HG03442 (cell line): ENCODE measurements at regions not wholly inside any gene's neighbourhood (a gene's known extent, or its start where the extent isn't known, plus 50 kb on each side); places are given as distances from the start of the nearest gene placed in this dataset.
A peak's percentile ranks its signal among the peaks of the same experiment; 100 is the strongest.
"Not testable (repeated sequence)": the region's sequence is repeated elsewhere in the genome, so short reads cannot be mapped to it uniquely, and the experiment has no call there.

Experiments
- ATAC-seq: cut with Tn5 transposase; IDR thresholded peaks from one replicate; pipeline ENCODE4 v1.9.1; 2021; ENCODE audit warnings: mild to moderate bottlenecking, moderate library complexity; ENCODE audit not compliant: unreplicated experiment

- ATAC-seq: no peak
Measured at GRCh38 chr5:87787625-87788256, 375.0 kb upstream of the CCNH start.

DNA sequence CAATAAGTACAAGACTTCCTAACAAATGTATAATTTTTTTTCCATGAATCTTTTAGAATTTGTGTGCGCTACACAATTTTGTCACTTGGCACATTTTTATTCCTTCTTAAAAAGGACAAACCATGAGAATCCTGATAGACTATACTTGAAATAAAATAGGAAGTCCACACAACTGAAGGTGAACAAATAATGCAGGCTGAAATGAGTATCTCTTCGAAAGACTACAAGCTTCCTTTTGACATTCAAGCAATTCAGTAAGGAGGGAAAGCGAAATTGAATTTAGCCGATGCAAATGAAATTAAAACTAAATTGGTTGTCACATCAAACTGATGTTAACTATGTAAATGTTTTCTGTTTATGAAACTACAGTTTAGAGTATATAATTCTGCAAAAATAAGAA, 374.4 kb upstream of the CCNH start:
- no peak for ATAC-seq

DNA sequence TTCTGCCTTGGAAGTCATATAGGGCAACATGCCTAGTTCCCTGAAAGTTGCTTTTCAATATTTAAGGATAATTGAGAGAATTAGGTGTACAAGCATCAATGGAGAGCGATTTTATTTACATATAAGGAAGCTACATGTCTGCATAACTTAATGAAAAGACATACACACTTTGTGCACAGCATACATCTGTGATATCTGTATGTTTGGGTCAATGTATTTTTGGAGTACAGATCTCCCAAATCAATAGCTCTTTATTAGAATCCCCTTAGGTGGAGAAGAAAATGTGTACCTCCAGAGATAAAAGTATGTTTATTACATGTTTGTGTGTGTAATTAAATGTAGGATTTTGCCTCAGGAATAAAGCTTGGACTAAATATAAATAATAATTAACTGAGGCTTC, 373.7 kb upstream of the CCNH start:
- no peak for ATAC-seq

DNA sequence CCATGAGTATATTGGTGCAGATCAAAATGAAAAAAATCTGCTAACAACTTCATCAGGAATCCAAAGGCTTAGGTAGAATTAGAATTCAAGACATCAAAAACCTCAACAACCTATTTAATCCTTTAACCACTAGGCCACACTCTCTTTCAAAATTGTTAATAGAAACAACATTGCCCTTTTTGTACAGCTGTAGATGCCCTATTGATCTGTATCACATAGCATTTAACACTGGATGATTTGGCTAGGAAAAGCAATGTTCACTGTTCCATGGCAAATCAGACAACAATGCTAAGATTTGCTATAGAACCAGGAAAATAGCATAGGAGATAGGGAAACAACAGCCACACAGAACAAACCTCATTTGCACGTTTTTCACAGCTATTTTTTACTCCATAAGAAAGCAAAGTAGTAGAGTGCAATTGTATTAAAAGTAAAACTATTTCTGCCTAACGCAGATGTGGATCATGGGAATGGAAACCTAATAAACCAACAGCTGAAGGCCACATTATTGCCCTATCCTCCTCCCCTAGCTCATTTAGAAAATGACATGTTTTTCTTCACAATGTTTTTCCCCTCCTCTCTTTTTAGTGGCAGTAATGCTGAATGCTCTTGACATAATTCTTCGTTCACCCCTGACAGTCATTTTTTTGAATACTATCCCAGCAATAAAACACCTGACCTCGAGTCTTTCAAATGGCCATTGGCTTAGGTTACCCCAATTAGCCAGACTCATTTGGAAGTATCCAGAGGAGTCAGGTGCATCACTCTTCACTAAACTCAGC, 373.0 kb upstream of the CCNH start:
- ATAC-seq: no peak

- ATAC-seq: no peak
Measured at GRCh38 chr5:87784879-87785495, 372.3 kb upstream of the CCNH start.

- no peak for ATAC-seq
Measured at GRCh38 chr5:87784311-87784710, 371.6 kb upstream of the CCNH start.

- ATAC-seq: no peak
Measured at GRCh38 chr5:87782916-87783315, 370.2 kb upstream of the CCNH start.

DNA sequence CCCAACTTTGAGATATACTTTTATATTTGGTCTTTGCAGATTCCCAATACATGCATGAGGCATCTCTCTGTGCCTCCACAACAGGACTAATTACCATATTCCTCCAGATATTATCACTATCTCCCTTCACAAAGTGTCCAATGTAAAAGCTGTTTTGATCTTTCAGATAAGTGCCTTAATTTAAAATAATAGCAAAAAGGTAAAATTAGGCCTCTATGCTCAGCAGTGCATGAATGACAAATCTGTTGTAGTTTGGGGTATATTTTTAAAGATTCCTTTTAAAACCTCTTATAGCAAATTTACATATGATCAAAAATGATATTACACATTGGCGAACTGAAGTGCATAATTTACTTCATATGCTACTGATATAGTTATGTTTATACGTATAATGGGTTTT, 369.2 kb upstream of the CCNH start:
- ATAC-seq: no peak

DNA sequence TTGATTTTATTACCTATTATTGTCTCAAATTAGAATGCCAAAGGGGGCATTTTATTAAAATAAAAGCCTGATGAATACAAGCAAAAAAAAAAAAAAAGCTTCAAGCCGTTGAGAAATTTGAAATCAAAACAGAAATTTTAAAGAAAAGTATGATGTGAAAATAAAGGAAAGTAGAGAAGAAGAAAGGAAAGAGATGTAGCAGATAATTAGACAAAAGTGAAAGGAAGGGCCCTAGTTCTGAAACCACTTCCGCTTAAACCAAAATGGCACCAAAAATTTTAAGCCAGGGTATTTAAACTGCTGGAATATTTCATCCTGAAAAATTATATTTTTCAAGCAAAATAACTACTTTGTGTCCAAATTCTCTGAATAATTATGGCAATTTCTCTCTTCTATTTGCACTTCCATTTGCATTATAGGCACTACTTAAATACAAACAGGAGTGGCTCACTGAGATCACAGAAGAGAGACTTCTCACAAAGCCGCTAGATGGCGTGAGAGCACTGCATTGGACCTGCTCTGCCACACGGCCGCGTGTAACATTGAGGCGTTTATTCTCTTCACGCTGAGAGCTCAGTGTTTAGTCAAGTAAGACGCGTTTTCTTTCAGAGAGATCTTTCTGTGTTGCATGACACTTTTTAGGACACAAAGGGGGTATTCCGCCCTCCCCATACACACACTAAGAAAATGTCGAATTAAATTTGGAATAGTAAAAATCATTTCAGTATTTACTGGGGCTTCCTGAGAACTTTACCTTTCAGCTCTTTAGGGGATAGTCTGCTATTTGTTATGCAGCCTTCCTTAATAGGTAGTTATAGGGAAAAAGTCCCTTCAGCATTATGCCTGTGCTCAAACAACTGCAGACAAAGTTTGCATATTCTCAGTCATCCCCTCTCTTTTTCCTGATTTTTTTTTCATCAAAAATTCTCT, 368.4 kb upstream of the CCNH start:
- peak; percentile 100 for ATAC-seq

DNA sequence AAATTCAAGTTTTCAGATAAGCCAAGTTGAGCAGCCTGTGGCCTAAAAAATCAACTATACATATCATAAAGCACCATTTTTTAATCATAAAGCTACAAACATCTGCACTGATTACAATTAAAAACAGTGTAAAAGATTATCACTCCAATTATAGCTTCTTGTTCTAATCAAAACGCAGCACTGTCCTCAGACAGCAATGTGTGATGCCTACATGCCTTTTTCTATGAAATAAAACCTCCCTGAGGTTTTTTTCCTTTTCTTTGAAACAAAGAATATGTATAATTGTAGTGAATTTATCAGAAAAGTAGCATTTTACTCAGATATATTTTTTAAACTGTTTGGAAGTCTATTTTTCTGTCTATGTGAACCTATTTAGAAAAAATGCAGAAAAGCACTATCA, 366.1 kb upstream of the CCNH start:
- no peak for ATAC-seq

- ATAC-seq: no peak
Measured at GRCh38 chr5:87777877-87778276, 365.1 kb upstream of the CCNH start.

- no peak for ATAC-seq
Measured at GRCh38 chr5:87776785-87777184, 364.1 kb upstream of the CCNH start.

DNA sequence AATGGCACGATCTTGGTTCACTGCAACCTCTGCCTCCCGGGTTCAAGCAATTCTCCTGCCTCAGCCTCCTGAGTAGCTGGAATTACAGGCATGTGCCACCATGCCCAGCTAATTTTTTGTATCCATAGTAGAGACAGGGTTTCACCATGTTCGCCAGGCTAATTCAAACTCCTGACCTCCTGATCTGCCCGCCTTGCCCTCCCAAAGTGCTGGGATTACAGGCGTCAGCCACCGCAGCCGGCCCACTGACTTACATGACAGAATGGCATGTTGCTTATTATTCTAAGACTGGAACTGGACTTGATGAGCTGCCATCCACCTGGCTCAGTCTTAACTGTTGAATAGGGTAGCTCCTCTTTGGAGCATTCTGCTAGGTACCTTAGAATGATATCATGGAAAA, 363.6 kb upstream of the CCNH start:
- not testable (repeated sequence) for ATAC-seq

DNA sequence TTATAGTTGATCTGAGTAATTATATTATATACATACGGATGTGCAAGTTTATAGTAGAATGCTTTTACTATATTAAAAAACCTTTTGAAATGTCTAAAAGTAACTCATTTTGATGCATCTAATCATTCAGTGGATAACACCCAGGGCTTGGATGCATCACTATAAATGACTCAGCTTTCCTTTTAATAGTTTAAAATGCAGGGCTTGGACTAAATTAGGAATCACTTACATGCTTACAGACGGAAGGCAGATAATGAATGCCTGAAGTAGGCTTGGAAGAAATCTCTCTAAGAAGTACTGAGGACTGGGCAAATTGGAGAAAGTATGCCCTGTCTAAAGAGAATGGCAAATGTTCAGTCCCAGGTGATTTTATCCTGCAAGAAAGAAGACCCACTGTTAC, 362.5 kb upstream of the CCNH start:
- no peak for ATAC-seq

GRCh38 chr5:87774804-87775203, 362.1 kb upstream of the CCNH start:
- no peak for ATAC-seq

- ATAC-seq: no peak
Measured at GRCh38 chr5:87770601-87771121, 357.9 kb upstream of the CCNH start.

DNA sequence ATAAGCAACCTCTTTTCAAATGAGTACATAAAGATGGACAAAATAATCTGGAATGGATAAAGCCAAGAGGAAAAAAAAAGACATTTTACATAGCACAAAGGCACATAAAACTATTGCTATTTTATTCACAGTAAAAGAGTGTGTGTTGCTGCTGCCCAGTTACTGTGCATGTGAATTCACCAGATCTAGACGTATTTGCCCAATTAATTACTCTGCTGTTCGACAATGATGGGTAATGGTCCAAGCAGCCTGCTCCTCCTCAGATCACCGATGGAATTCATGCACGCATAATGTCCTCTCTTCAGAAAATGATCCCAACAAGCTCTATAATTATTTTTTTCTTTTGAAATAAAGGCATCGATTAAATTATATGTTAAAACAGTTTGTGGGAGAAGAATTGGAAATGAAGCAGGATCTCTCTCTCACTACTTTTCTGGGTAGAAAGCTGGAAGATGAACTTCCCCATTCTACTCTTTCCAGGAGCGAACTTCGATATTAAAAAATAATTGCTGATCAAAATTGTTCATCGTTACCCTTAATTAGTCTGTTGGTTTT, 357.4 kb upstream of the CCNH start:
- ATAC-seq: no peak

- no peak for ATAC-seq
Measured at GRCh38 chr5:87769157-87769556, 356.4 kb upstream of the CCNH start.

DNA sequence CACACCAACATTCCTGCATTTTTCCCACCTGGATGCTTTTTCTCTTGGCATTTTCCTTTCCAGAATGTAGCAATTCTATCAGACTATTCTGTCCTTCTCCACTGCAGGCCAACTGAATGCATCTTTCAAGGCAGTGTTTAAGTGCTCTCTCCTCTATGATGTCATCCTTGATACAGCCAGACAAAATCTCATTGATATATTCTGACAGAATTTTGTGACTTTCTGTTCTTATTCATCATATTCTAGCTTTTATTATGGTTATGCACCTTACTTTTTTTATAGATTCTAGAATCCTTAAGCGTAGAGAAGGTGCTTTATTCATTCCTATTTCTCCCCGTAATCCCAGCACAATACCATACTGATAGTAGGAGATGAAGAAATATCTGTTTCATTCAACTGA, 355.5 kb upstream of the CCNH start:
- ATAC-seq: no peak

DNA sequence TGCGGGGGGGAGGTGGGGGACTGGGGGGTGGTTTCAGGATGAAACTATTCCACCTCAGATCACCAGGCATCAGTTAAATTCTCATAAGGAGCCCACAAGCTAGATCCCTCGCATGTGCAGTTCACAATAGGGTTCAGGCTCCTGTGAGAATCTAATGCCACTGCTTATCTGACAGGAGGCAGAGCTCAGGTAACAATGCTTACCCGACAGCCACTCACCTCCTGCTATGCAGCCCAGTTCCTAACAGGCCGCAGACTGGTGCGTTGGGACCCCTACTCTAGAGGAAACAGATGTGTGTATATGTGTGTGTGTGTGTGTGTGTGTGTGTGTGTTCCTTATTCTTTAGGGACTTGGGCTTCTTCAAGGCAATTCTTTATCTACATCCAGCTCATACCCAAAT, 352.3 kb upstream of the CCNH start:
- no peak for ATAC-seq

DNA sequence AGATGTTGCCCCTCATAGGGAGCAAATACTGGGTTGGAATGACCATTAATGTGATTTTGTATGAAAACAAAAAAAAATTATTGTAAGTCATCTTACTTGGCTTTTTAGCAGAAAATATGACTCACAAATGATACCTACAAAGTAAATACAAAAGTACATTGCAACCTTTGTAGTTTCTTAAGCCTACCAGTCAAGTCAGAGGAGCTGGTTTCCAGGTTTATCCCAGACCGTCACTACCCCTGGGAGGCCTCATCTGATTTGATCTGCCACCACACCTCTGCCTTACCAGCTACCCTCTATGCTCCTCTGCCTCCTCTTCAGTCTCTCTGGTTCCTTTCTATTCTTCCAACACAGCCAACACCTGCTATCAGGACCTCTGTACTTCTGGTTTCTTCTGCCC, 349.9 kb upstream of the CCNH start:
- ATAC-seq: no peak
